ENCODE measurements at regions not wholly inside any gene's neighbourhood (a gene's known extent, or its start where the extent isn't known, plus 50 kb on each side); places are given as distances from the start of the nearest gene placed in this dataset.

- DNase-seq = no peak
Observed at GRCh38 chr1:244224487-244225430, 173.7 kb downstream of the ZBTB18 start.

GRCh38 chr1:244226435-244226834, 175.4 kb downstream of the ZBTB18 start:
- DNase-seq = no peak

- no peak for DNase-seq
Observed at GRCh38 chr1:244230470-244230869, 179.4 kb downstream of the ZBTB18 start.

- DNase-seq = no peak
Observed at GRCh38 chr1:244231193-244231571, 180.1 kb downstream of the ZBTB18 start.

- DNase-seq = no peak
Observed at GRCh38 chr1:244231572-244232315, 180.7 kb downstream of the ZBTB18 start.

GRCh38 chr1:244234009-244234643, 183.0 kb downstream of the ZBTB18 start:
- DNase-seq = no peak

GRCh38 chr1:244235157-244235556, 184.1 kb downstream of the ZBTB18 start:
- DNase-seq = no peak

- no peak for DNase-seq
Observed at GRCh38 chr1:244236101-244236500, 185.0 kb downstream of the ZBTB18 start.

GRCh38 chr1:244236721-244237120, 185.6 kb downstream of the ZBTB18 start:
- no peak for DNase-seq

- DNase-seq = no peak
Observed at GRCh38 chr1:244237445-244237844, 186.4 kb downstream of the ZBTB18 start.

- DNase-seq = no peak
Observed at GRCh38 chr1:244239261-244239770, 188.2 kb downstream of the ZBTB18 start.

GRCh38 chr1:244241438-244241837, 190.4 kb downstream of the ZBTB18 start:
- no peak for DNase-seq

- DNase-seq = no peak
Observed at GRCh38 chr1:244242446-244242845, 191.4 kb downstream of the ZBTB18 start.

GRCh38 chr1:244246334-244246733, 195.3 kb downstream of the ZBTB18 start:
- DNase-seq = no peak

GRCh38 chr1:244248426-244248825, 197.3 kb downstream of the ZBTB18 start:
- DNase-seq = no peak

GRCh38 chr1:244252211-244252610, 199.5 kb downstream of the ADSS2 start:
- no peak for DNase-seq

- no peak for DNase-seq
Observed at GRCh38 chr1:244254467-244254866, 197.2 kb downstream of the ADSS2 start.

- DNase-seq = no peak
Observed at GRCh38 chr1:244255426-244255965, 196.2 kb downstream of the ADSS2 start.

- DNase-seq = no peak
Observed at GRCh38 chr1:244256086-244256676, 195.5 kb downstream of the ADSS2 start.

- DNase-seq = no peak
Observed at GRCh38 chr1:244264163-244264562, 187.5 kb downstream of the ADSS2 start.

- no peak for DNase-seq
Observed at GRCh38 chr1:244265507-244265906, 186.2 kb downstream of the ADSS2 start.

- DNase-seq = no peak
Observed at GRCh38 chr1:244269169-244269568, 182.5 kb downstream of the ADSS2 start.

GRCh38 chr1:244271004-244271403, 180.7 kb downstream of the ADSS2 start:
- no peak for DNase-seq
